IPS-NIHi7 (cell line): ENCODE measurements at regions not wholly inside any gene's neighbourhood (a gene's known extent, or its start where the extent isn't known, plus 50 kb on each side); places are given as distances from the start of the nearest gene placed in this dataset.

Experiments
- DNase-seq: peaks from one replicate; pipeline ENCODE4 v3.0.0; 2012; ENCODE audit warnings: mixed read lengths; ENCODE audit errors: extremely low spot score

DNA sequence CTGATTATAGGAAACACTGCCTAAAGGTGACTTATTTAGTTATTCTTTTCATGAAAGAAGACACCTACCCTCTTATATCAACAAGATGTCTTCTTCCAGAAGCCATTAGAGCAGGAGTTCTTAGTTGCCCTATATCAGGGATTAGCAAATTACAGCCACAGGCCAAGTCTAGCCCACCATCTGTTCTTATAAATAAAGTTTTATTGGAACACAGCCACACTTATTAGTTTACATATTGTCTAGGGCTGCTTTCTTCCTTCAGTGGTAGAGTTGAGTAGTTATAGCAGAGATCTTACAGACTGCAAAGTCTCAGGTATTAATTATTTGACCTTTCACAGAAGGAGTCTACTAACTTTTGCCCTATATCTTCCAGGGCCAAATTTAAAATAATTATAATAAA lies 157.2 kb upstream of the NOCT start:
- no peak for DNase-seq

DNA sequence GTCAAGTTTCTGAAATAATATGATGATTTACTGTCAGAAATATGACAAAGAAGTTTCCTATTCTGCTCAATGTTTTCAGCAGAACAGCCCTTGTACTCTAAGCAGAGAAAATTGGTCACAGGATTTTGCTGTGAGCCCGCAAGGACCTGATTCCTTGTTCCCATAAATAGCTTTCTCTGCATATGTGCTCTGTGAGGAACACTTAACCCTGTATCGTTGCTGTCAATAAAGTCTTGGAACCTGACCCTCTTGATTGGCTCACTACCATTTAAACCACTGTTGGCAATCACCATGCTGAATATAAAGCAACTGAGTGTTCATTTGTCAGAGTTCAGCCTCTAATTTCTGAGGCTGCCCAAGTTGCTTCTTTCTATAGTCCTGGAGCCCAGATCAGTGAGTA lies 158.2 kb upstream of the NOCT start:
- DNase-seq, result no peak

DNA sequence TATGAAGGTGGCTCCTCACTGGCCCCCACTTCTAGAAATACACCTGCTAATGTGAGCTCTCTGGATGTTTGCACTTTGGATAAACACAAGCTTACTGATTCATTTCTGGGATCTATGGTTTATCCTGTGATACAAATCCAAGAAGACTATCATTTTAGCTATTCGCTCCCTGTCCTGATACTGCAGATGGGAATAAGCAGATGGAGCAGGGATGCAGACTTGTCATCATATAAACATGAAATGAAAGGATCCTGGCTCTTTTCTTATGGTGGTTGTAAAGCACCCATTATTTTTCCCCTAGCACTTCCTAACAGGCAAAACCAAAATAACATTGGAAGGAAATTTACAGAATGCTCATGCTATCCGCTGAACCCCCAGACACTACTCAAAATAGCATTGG lies 162.9 kb upstream of the NOCT start:
- no peak for DNase-seq

DNA sequence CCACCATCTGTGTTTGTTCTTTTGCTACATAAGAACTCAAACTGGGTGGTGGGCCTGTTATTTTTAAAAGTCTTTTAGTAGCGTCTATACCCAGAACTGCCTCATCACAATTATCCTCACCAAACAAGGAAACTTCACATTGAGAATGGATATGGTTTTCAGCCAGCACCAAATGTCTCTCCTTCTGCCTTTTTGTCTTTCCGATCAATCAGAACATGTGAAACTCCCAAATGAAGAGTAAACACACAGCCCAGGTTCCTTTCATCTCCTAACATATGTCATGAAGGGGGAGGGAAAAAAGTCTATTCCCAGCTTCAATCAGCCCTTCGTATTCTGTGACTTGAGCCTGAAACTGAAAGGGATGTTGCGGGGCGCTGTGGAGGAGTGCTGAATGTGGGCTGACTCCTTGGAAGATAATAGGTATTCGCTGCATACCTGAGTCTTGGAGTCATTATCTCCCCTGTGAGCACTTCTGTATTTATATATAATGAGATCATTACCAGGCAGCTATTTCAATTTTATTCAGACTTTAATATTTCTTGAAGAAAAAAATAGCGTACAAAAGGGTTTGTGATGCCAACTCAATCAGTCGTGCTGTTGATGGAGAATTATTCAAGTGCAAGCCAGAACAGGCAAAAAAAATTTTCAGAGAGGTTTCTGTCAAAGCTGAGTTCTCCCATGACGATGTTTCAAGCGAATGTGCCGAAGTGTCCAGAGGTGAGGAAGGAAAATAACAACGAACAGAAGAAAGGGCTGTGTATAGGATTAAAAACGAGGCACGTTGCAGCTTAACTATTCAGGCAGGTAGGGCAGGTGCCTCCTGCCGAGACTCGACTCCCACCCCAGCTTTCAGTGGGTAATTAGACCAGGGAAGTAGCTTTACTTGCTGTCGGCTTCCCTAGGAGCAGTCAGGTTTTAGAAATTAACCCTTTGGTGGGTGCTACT lies 163.9 kb upstream of the NOCT start:
- DNase-seq, result peak; percentile 51

DNA sequence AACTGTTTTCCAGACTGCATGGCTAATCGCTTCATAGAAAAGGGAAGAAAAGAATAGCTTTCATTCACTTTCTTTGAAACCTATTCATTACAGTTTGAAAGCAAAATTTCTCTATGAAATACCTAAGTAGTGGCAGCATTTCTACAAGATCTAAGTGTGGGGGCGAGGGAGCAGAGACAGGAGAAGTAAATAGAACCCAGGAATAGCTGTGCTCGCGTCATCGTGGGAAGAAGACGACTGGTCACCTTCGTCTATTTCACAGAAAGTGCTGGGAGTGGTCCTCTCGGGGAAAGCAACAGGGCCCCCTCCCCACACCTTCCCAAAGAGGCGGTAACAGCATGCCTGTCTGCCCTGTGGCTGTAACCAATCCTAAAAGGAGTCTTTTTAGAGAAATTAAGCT lies 169.9 kb upstream of the NOCT start:
- no peak for DNase-seq

DNA sequence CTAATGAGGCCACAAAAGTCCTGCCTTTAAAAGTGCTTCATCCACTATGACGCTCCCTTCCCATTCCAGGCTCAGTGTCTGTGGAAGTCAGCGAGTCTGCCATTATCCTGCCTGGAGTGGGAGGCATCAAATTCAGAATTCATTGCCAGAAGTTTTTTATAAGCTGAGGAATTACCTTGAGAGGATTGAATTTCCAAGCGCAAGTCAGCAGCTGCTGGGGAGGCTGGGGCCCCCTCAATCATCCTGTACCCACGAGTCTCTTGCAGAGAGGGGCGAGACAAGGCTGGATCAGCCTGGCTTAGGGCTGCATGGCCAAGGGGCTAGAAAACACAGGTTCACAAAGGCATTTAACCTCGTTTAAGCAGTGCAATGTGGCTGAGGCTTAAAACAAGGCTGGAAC lies 170.5 kb upstream of the NOCT start:
- no peak for DNase-seq

DNA sequence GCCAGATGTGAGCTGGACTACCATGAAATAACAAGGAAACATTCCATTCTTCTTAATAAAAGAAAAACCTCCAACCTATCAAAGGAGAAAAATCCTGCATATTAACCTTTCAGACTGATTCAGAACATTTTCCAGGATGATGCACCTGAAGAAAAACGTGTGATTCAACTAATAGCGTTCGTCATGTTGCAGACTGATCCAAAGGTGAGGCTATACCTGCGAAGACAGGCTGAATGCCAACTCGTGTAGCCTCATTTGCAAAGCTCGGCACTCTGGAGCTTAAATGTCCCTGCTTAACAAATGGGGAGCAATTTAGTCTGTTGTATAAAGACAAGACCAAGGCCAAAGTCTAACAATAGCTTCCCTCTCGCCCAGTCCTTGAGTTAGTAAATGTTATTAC lies 172.0 kb upstream of the NOCT start:
- no peak for DNase-seq

DNA sequence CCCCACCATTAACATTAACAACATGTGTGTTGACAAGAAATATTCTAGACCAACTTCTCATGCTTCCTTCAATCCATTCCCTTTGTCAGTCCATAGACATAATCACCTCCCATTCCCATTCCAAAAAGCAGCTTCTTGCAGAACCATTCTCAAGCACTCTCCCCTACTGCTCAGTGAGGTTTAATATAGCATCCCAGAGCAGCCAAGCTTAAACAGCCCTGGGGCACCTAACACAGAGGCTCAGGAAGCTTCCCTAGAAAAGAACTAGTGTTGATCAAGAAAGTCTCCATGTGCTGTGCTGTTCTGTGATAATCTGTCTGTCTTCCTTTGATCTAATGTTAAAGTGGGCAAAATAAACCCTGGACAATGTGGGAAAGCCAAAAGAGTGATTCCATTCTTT lies 174.2 kb upstream of the NOCT start:
- DNase-seq, result no peak

DNA sequence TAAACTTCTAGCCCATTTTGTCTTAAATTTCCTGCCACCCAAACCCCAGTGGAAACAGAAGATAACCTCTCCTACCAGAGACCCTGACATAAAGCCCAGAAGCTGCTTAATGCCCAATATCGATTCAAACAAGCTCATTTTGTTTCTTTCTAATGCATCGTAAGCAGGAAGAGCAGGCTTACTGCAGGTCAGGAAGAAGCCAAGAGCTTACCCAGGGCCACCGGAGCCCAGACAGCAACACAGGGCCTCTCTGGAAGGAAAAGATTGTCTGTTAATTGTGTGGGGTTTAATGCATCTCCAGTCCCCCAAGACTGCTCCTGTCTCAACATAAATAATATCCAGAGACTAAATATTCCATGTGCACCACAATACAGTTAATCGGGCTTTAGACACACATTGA lies 177.3 kb upstream of the NOCT start:
- no peak for DNase-seq

DNA sequence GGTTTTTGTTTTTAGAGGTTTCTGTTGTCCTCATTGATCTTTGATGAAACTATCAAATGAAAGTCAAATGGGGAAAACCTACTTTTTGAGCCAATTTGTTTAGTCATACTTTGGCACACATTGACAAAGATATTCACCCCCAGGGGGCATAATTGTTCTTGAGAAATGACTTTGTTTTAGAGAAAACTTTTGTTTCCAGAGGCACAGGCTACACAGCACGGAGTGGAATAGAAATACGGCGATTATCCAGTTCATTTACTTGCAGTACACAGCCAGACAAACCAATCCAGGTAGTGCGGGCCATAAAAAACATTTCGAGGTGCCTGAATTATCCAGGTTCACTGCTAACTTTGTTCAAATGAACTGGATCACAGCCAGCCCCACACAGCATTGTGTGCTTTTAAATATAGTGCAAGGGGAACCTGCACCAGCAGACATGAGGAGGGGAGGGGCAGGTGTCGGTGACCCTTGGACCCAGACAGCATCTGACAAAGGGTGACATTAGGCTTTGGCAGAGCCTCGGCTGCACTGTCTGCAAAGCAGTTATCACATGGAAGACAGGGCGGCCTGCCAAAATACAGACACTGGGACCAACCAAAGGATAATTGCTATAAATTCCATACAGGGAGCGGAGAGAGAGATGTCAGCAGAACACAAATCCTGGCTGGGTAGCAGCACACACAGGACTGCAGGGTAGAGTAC lies 179.6 kb upstream of the NOCT start:
- DNase-seq, result no peak

DNA sequence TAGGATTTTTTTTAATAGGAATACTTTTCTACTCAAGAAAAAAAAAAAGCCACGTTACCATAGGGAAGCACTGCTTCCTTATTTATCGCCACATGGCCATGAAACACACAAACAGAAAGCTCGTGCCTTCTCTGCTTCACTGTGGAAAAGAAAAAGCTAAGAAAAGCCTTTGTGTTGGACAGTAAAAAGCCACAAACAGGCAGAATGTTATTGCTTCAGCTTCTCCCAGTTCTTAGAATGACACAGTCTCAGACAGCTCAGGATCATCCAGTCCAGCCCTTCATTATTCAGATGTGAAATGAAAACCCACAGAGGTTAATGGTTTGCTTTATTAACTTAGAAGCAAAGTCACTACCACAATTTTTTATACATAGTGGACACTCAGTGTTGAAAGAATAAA lies 181.6 kb upstream of the NOCT start:
- DNase-seq, result no peak

DNA sequence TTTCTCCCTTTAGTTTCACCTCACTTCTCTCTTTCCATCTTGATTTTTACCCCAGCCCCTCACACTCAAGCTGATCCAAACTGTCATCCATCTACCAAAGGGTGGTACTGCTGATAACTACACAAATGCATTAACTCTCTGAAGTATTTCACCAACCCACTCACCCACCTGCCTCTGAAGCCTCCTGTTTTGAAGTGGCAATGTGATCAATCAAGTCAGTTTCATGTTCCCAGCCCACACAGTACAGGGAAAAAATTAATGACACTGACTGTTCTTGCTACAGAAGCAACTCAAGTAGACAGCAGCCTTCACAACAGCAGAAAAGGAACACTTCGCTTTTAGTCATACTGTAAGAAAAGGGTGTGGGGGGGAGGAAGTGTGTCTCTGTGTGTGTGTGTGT lies 183.0 kb upstream of the NOCT start:
- DNase-seq, result no peak

DNA sequence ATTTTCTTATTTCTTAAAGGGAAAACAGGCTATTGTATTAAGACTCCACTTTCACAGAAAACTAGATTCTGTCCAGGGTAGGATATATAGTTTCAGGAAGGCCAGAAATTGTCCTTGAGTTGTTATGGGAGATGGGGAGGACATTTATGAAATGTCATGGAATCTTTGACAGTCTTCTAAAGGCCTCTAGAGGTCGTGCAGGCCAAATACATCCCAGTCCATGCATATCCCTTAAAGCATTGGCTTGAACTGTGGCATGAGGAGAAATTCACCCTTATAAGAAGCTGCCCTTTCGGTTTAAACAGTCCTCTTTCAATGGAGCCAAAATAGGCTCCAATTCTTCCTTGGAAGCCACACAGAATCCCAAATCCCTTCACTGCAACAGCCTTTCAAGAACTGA lies 183.6 kb upstream of the NOCT start:
- DNase-seq, result no peak

DNA sequence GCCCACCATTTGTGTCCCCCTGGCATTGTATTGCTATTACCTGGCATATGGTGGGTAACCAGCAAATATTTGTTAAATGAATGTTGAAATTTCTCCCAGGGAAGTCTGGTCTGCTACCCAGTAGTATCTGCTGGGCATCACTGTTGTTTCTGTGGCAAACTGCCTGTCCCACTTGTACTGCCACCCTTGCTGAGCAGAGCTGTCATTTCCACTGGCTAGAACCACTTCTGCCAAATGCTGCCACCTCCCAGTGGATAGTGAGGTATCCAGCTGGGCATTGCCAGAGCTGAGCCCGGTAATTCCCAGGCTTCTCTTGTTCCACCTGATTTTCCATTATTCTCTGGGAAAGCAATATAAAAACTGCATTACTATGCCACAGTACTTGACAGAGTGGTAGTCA lies 186.7 kb upstream of the NOCT start:
- DNase-seq, result no peak

DNA sequence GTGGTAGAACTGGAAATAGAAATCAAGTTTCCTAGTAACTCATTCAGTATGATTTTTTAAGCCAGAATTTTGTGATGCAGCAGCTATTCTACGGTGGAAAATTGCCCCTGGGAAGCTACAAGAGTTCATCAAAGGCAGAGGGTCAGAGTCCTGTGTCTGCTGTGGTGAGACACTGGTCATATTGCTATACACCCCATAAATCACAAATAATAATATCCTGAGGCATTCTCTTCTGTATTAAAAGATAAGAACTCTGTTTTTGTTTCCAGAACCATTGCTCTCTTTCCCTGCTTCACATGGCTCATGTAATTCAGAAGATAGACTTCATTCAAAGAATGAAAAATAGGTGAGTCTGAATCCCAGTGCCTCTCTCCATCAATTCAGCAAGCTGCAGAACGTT lies 188.8 kb upstream of the NOCT start:
- DNase-seq, result no peak

DNA sequence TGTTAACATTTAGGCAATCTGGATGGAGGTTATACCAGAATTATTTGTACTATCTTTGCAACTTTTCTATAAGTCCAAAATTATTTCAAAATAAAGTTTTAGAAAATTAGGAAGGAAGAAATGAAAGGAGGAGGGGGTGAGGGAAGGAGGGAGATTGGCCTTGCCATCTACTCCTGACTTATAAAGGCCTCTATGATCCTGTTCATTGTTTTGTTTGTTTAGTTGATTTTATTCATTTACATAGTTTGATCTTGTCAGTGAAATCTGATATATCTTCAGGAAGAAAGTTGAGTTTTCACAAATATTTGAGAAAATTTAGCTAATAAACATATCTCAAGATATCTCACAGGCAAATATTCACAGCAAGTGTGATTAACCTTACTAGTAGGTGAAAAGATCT lies 189.3 kb upstream of the NOCT start:
- DNase-seq, result no peak

DNA sequence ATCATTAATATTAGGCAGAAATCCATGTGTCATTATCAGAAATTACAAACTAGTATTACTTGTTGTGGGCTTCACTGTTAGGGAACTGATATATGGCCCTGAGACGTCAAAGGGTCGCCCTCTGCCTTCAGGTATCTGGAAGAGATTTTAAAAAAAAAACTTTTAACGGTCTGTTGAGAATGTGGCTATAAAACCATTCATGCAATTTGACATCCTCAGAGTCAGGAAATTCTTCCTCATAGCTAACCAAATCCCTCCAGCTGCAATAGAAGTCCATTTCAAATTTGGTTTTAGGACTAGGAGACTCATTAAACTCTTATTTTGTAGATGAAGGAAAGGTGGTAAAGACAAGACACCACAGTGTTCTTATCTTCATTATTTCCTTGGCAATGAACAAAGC lies 194.2 kb upstream of the NOCT start:
- DNase-seq, result no peak

DNA sequence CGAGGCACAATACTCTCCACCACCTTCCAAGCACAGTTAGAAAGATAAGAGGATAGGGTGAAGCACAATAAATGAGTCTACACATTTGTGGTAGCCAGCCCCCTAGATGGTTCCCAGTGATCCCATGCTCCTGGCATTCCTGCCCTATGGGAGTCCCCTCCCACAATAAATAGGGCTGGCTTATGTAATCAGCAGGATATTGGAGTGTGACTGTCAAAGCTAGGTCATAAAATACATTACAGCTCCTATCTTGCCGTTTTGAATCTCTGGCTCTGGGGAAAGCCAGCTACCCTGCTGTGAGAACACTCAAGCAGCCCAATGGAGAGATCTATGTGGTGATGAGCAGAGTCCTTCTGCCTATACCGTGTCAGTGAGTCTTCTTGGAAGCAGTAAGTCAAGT lies 198.7 kb upstream of the NOCT start:
- peak; percentile 33 for DNase-seq

DNA sequence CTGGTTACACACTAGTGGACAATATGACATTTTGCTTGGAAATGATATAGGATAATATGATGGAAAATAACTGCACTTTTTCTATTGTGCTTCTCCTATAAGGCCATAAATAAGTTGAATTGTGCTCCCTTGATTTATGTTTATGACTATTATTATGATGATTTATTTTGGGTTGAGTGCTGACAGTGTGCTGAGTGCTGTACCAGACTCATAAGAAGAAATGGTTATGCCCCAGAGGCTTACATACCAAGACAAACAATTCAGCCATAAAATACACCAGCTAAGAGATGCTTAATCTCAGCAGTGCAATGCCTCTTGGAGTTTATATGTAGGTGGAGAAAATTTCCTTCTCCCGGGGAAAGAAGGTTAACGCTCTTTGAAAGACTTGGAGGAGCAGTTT lies 199.8 kb upstream of the NOCT start:
- DNase-seq, result no peak

DNA sequence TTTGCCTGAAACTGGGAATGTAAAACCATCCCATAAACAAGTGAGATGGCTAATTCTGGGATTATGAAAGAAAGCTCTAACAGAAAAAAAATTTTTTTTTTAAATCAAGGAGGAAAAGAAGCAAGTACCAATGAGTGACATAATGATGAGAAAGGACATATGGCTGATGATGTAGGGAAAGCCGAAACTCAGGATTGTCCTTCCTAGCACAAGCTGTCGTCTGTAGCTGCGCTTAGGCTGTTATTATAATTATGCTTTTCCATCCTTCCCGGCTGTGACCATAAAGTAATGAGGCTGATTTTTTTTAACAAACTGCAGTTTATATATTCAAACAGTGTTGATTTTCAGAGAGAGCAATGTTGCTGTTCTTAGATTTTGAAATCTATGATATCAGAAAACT lies 209.8 kb upstream of the NOCT start:
- DNase-seq, result no peak

DNA sequence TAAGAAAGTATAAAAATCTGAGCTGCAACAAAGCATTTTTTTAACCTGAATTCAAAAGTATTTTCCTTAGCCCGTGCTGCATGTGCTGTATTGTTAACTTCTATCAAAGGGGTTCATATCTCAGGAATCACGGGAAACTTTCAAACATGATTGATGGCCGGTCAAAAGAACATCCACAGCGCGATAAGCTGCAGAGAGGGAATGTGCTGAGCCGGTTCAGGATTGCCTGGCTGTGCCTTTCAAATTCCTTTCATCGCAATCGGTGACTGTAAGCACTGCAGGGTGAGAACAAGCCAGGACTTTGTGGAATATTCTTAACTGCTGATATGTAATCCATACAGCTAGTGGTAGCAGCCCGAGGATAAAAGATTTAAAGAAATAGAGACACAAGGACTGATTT lies 210.9 kb upstream of the NOCT start:
- DNase-seq, result no peak

DNA sequence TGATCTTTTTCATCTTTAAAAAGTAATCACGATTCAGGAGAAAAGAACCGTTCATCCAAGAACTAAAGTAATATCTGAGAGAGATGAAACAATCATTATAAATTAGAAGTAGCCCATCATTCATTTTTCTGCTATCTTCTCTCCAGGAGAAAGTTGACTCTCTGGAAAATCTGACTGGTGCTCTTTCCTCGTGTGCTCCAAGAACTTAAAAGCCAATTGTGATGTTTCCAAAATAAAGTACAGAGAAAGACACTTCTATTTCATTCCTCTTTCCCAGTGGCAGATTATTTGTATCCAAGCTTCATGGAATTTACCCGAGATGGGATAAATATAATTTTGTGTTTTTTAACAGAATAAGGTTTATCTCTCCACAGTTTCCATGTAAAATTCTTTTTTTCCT lies 212.5 kb upstream of the NOCT start:
- no peak for DNase-seq

DNA sequence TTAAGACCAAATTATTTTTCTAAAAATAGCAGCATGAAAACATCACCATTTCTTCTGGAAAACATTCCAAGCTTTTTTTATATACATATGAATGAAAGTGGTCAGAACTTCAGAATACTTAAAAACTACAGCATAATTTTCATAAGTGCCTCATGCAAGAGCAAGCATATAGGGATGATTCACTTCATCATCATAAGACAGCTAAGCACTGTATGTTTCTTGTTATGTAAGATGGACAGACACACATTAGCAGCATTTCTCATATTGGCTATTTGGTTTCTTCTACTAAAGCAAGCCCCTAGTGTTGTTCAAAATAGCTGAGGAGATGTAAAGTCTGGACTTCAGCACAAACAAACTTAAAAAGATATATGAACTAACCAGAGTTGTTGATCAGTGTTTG lies 213.1 kb upstream of the NOCT start:
- no peak for DNase-seq
